HepG2 (cell line): ENCODE measurements at regions not wholly inside any gene's neighbourhood (a gene's known extent, or its start where the extent isn't known, plus 50 kb on each side); places are given as distances from the start of the nearest gene placed in this dataset.

Experiments
- AFF4 ChIP-seq: sonication (generic); formaldehyde crosslinking; IDR thresholded peaks from 2 replicates; pipeline ENCODE4 v1.4.0; 2020; ENCODE audit warnings: missing genetic modification reagents
- ARID5B ChIP-seq: IDR thresholded peaks from 2 replicates; pipeline ENCODE4 v1.4.0; 2020; ENCODE audit warnings: mild to moderate bottlenecking, missing genetic modification reagents
- BCL6 ChIP-seq: IDR thresholded peaks from 2 replicates; pipeline ENCODE4 v1.6.1; 2016; ENCODE audit warnings: missing genetic modification reagents, missing compliant biosample characterization
- E2F5 ChIP-seq: sonication (generic); formaldehyde crosslinking; conservative IDR thresholded peaks from 2 replicates; pipeline ENCODE4 v1.4.0; 2020; ENCODE audit warnings: missing genetic modification reagents
- FOXP1 ChIP-seq, 2 experiments: fragments of 450-650 bp in 1 of 2; IDR thresholded peaks; 2 replicates each; pipeline ENCODE4 v1.6.1; 2017 to 2018; ENCODE audit warnings: antibody characterized with exemption in 1 of 2
- MTA3 ChIP-seq: sonication (generic); formaldehyde crosslinking; IDR thresholded peaks from 2 replicates; pipeline ENCODE4 v1.4.0; 2020; ENCODE audit warnings: missing genetic modification reagents
- NR2F6 ChIP-seq, 2 experiments: IDR thresholded peaks; 2 replicates each; pipeline ENCODE4 v1.6.1; 2016; ENCODE audit warnings: antibody characterized with exemption in 1 of 2, mild to moderate bottlenecking in 1 of 2
- SOX13 ChIP-seq, 3 experiments: fragments of 450-650 bp in 1 of 3; sonication (generic) in 1 of 3; formaldehyde crosslinking in 1 of 3; IDR thresholded peaks in 2 of 3; conservative IDR thresholded peaks in 1 of 3; 2 replicates each; pipeline versions ENCODE4 v1.5.0 to v1.6.1; 2016 to 2020; ENCODE audit warnings: antibody characterized with exemption in 1 of 3, mild to moderate bottlenecking in 1 of 3, missing compliant biosample characterization in 1 of 3, missing genetic modification reagents in 1 of 3, moderate library complexity in 1 of 3
- ZNF253 ChIP-seq: sonication (generic); formaldehyde crosslinking; IDR thresholded peaks from 2 replicates; pipeline ENCODE4 v1.8.0; 2022; ENCODE audit warnings: mild to moderate bottlenecking, missing genetic modification reagents, borderline replicate concordance

DNA sequence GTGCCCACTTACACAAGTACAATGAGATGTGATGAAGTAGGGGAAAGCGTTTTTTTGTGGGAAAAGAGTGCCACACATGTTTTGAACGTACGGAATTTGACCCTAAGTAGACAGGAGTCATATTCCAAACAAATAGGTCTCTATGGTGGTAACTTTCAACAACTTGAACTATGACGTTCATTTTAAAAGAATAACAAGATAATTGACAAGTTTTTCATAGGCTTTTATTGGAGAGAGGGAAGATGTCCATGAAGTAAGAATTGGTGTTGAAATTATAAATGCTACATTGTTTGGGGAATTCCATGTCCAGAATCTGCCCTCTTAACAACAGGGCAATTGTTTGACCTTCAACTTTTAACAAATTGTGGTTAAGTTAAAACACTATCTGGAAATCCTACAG, 126.5 kb downstream of the GASK1B start (continued):
- TF ChIP-seq ARID5B (CRISPR knock-in tag) (peak; percentile 61; the same call in 1 of the 2 replicates), MTA3 (CRISPR knock-in tag) (no peak), BCL6 (0 out of 2 replicates have a peak, but pooled peaks have one; percentile 16), E2F5 (no peak), NR2F6 (IDR thresholded peaks at IDR 0.05) (no peak; the same call in 1 of the 2 replicates), NR2F6 (CRISPR knock-in tag; IDR thresholded peaks at IDR 0.05) (peak; percentile 50; the same call in 1 of the 2 replicates), SOX13 (IDR thresholded peaks at IDR 0.05) (no peak), SOX13 (CRISPR knock-in tag; conservative IDR thresholded peaks at IDR 0.05 in 1 of 2, IDR thresholded peaks at IDR 0.05 in 1 of 2) (peak in 1 of 2 experiments; percentile 83; a peak in 2 of 4 replicates), AFF4 (CRISPR knock-in tag) (no peak), FOXP1 (IDR thresholded peaks at IDR 0.05) (no peak), FOXP1 (CRISPR knock-in tag; IDR thresholded peaks at IDR 0.05) (0 out of 2 replicates have a peak, but pooled peaks have one; percentile 9), ZNF253 (CRISPR knock-in tag) (no peak)
- TF ChIP-seq, all 625 proteins: peak for 29
